ENCODE measurements at regions not wholly inside any gene's neighbourhood (a gene's known extent, or its start where the extent isn't known, plus 50 kb on each side); places are given as distances from the start of the nearest gene placed in this dataset.

- Histone ChIP-seq H3F3A (ENCODE audit: insufficient read depth) (no peaks in the 10 kb centered on the region), H3K9me2 (replicated peaks; ENCODE audit: insufficient read depth, low read length) (no peaks in the 10 kb centered on the region), H3K9me3 (ENCODE audit: insufficient read depth, low read length) (no peaks in the 10 kb centered on the region; the same call in 1 of the 2 replicates), H3K4me2 (ENCODE audit: low read depth, low read length, poor library complexity, severe bottlenecking) (no peak overlapping the region), H3K27me3 (ENCODE audit: low read length) (no peaks in the 10 kb centered on the region), H3K27ac (ENCODE audit: low read depth, low read length) (no peak overlapping the region), H3K4me3 (ENCODE audit: insufficient read depth, low read length, poor library complexity, severe bottlenecking) (no peak overlapping the region), H3K36me3 (ENCODE audit: low read length) (no peaks in the 10 kb centered on the region), H2AFZ (ENCODE audit: low read depth, low read length, severe bottlenecking) (no peak overlapping the region), H4K20me1 (ENCODE audit: low read depth, low read length) (no peaks in the 10 kb centered on the region), H3K79me2 (ENCODE audit: insufficient read depth, low read length) (no peaks in the 10 kb centered on the region), H3K9ac (ENCODE audit: low read length) (no peak overlapping the region)
- no peak for TF ChIP-seq CTCF (IDR thresholded peaks at IDR 0.05; ENCODE audit: insufficient read depth, low read length, poor library complexity, severe bottlenecking)
- TF ChIP-seq EZH2phosphoT487 (conservative IDR thresholded peaks at IDR 0.05; ENCODE audit: low read length), result no peak
These were observed 106.4 kb upstream of the PFN2 start for GRCh38 chr3:150077107-150077506.

GRCh38 chr3:150076443-150076842 is 105.7 kb upstream of the PFN2 start:
- H3K27ac ChIP-seq (ENCODE audit: low read depth, low read length), result no peak overlapping the region
- no peaks in the 10 kb centered on the region for H3F3A ChIP-seq (ENCODE audit: insufficient read depth)
- H3K27me3 ChIP-seq (ENCODE audit: low read length), result no peaks in the 10 kb centered on the region
- no peaks in the 10 kb centered on the region for H4K20me1 ChIP-seq (ENCODE audit: low read depth, low read length)
- no peak overlapping the region for H2AFZ ChIP-seq (ENCODE audit: low read depth, low read length, severe bottlenecking)
- H3K79me2 ChIP-seq (ENCODE audit: insufficient read depth, low read length), result no peaks in the 10 kb centered on the region
- H3K9me3 ChIP-seq (ENCODE audit: insufficient read depth, low read length), result no peaks in the 10 kb centered on the region; the same call in 1 of the 2 replicates
- H3K9ac ChIP-seq (ENCODE audit: low read length), result no peak overlapping the region
- no peaks in the 10 kb centered on the region for H3K9me2 ChIP-seq (replicated peaks; ENCODE audit: insufficient read depth, low read length)
- TF ChIP-seq EZH2phosphoT487 (conservative IDR thresholded peaks at IDR 0.05; ENCODE audit: low read length), result no peak
- no peak for TF ChIP-seq CTCF (IDR thresholded peaks at IDR 0.05; ENCODE audit: insufficient read depth, low read length, poor library complexity, severe bottlenecking)
- H3K4me3 ChIP-seq (ENCODE audit: insufficient read depth, low read length, poor library complexity, severe bottlenecking), result no peak overlapping the region
- H3K36me3 ChIP-seq (ENCODE audit: low read length), result no peaks in the 10 kb centered on the region
- no peak overlapping the region for H3K4me2 ChIP-seq (ENCODE audit: low read depth, low read length, poor library complexity, severe bottlenecking)

- H3K9me3 ChIP-seq (ENCODE audit: insufficient read depth, low read length), result no peaks in the 10 kb centered on the region; the same call in 1 of the 2 replicates
- H3K9ac ChIP-seq (ENCODE audit: low read length), result no peak overlapping the region
- no peaks in the 10 kb centered on the region for H3K9me2 ChIP-seq (replicated peaks; ENCODE audit: insufficient read depth, low read length)
- H3K36me3 ChIP-seq (ENCODE audit: low read length), result no peaks in the 10 kb centered on the region
- H3K4me3 ChIP-seq (ENCODE audit: insufficient read depth, low read length, poor library complexity, severe bottlenecking), result no peak overlapping the region
- TF ChIP-seq CTCF (IDR thresholded peaks at IDR 0.05; ENCODE audit: insufficient read depth, low read length, poor library complexity, severe bottlenecking), result no peak
- no peak for TF ChIP-seq EZH2phosphoT487 (conservative IDR thresholded peaks at IDR 0.05; ENCODE audit: low read length)
- no peaks in the 10 kb centered on the region for H4K20me1 ChIP-seq (ENCODE audit: low read depth, low read length)
- H3K4me2 ChIP-seq (ENCODE audit: low read depth, low read length, poor library complexity, severe bottlenecking), result no peak overlapping the region
- H2AFZ ChIP-seq (ENCODE audit: low read depth, low read length, severe bottlenecking), result no peak overlapping the region
- H3F3A ChIP-seq (ENCODE audit: insufficient read depth), result no peaks in the 10 kb centered on the region
- no peak overlapping the region for H3K27ac ChIP-seq (ENCODE audit: low read depth, low read length)
- no peaks in the 10 kb centered on the region for H3K79me2 ChIP-seq (ENCODE audit: insufficient read depth, low read length)
- H3K27me3 ChIP-seq (ENCODE audit: low read length), result no peaks in the 10 kb centered on the region
These were observed 104.7 kb upstream of the PFN2 start for GRCh38 chr3:150075417-150075865.
